ENCODE measurements at regions not wholly inside any gene's neighbourhood (a gene's known extent, or its start where the extent isn't known, plus 50 kb on each side); places are given as distances from the start of the nearest gene placed in this dataset.

DNA sequence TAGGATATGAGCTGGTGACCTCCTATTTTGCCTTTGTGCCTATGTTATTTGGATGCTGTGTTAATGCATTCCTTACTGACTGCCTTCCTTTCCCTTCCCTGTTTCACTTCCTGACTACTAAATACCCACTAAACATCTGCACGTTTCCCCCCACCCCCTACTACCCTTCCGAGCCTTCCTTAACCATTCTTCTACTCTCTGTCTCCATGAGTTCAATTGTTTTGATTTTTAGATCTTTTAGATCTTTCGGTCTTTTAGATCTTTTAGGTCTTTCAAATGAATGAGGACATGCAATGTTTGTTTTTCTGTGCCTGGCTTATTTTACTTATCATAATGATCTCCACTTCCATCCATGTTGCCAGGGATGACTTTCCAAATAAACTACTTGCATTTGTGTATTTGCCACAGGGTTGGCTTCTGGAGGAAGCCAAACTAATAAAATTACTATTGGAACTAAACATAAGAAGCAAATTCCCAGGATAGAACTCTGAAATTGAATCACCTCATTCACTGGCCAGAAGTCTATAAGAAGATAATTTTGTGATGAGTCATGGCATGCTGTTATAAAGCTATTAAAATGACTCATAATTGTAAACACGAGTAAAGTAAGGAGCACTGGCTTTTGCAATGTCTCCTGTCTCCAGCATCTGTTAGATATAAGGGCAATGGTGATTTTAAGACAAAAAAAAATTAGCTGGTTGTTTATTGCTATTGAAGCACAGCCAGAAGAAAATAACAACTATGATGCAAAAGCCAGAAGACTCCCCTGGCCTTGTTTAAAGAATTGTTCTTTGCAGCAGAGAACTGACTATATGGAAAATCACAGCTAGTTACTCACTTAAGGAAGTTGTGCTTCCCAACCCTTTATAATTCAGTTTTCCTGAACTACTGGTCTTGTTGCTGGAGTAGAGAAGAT is 586.3 kb downstream of the LRFN5 start:
- in situ Hi-C loops (cut with HindIII; ENCODE audit: low sequenced_read_pairs): no loop called here

DNA sequence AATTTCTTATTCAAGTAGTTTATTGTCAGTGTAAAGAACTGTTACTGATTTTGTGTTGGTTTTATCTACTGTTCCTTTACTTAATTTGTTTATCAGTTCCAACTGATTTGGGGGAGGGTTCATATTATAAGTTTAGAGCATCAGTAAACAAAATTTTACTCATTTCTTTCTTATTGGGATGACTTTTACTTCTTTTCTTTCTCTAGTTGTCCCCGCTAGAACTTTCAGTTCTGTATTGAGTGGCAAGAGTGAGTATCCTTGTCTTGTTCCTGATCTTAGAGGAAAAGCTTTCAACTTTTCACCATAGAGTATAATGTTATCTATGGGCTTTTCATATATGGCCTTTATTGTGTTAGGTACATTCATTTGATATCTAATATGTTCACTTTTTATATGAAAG is 584.1 kb downstream of the LRFN5 start:
- in situ Hi-C loops (cut with HindIII; ENCODE audit: low sequenced_read_pairs): no loop called here

DNA sequence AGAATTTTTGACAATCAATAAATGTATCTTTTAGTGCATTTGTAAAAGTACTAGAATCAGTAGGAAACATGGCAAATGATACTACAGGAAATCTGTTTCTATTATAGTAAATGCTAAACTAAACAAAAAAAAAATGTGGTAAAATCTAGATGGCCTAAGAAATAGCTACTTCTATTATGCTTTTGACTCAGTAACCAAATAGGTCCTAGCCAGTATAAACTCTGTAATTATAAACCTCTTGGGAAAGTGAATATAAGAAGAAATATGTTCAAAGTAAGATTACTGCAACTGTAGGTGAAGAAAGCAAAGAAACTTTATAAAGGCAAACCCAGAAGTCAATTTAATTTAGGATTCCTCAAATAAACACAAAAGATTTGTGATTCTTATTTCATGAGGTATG is 581.2 kb downstream of the LRFN5 start:
- in situ Hi-C loops (cut with HindIII; ENCODE audit: low sequenced_read_pairs): loop anchor here (5.0 kb wide), 1 partner anchor 46 kb away; no protein-coding TSS in a partner anchor

DNA sequence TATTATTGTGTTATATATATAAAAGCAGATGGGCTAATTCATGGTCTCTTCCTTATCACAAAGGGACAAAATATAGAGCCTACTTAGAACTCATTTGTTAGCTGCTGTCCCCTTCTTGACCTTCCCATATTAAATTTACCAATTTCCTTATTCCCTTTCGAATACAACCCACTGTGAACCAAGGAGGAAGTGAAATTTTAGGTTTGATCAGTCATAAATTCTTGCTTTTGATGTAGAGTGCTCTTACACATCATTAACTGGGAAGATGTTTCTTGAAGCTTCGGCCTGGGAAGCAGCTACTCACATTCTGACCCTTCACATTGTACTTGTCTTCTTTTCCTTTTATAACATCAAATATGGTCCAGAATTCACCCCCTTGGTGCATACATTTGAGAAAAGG is 579.0 kb downstream of the LRFN5 start:
- in situ Hi-C loops (cut with HindIII; ENCODE audit: low sequenced_read_pairs): loop anchor here (5.0 kb wide), 1 partner anchor 43 kb away; no protein-coding TSS in a partner anchor

DNA sequence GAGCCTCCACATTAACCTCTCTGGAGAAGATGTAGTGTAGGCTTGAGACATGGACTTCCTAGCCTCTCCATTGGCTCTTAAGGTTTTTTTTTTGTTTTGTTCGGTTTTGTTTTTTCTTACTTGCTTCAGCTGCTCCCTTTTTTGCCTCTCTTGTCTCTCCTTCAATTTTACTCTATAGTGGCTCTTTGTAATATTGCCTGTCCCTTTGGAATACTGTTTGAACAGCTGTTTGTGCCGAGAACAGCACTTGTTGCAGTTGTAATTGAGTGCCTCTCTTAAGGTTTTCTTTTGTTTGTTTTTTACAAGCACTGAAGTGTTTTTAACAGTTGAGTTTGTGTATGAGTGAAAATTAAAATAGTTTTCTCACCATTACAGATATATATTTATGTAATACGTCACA is 567.7 kb downstream of the LRFN5 start:
- in situ Hi-C loops (cut with HindIII; ENCODE audit: low sequenced_read_pairs): no loop called here

DNA sequence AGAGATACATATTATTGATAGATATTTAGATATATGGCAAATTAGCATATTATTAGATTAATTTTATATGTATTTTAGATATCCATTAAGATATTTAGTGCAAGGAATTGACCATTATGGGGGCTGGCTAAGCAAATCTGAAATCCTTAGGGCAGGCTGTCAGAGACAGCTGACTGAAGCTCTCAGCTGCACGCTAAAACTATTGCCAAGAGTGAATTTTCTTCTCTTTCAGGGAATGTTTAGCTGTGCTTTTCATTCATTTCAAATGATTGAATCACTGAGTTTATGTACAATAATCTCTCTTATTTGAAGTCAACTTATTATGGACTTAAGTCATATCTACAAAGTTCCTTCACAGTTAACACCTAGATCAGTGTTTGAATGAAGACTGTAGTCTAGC is 566.5 kb downstream of the LRFN5 start:
- in situ Hi-C loops (cut with HindIII; ENCODE audit: low sequenced_read_pairs): no loop called here

DNA sequence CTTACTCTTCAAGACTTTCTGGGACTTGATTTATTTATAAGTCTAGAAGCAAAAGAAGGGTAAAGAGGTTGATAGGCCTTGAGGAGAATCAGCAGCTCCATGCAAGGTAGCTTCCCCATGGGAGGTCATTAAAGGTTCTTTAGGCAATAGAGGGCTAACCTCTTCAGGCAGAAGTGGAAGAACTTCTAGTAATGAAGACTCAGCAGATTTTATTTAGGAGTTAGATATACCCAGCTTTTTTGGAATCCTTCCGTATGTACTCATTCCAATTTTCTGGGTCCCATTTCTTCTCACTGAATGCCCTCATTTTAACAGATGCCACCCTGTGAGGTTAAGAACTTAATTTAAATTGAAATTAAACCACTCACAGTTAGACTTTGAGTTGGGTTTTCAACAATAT is 565.6 kb downstream of the LRFN5 start:
- in situ Hi-C loops (cut with HindIII; ENCODE audit: low sequenced_read_pairs): no loop called here

DNA sequence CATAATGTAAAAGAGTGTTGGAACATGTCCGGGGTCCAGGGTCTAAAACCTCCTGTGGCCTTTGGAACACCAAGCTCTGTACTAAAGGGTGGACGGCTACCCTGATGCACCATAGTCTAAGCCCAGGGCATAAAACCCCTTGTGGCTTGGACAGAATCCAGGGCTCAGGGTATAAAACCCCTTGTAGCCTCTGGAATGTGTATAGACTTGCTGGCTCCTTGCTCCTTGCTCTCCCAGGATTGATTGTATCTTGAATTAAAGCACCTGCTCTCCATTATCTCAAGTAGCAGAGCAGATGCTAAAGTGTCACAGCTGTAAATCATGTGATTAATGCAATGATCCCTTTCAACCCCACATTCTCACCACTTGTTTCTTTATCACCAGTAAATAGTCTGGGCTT is 556.5 kb downstream of the LRFN5 start:
- in situ Hi-C loops (cut with HindIII; ENCODE audit: low sequenced_read_pairs): no loop called here

DNA sequence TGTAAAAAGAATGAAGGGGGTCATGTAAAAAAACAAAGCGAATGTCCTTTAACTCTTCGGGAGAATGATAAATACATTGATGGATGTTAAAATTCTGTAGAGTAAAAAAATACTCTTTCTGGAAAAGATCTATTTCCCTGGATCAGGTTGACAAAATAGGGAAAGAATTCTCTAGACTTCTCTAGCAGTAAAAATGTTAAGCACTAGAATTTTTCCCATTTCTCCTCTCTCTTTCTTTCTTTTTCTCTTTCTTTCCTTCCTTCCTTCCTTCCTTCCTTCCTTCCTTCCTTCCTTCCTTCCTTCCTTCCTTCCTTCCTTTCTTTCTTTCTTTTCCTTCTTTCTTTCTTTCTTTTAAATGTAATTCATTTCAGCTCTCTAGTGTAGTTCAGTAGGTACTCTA is 552.5 kb downstream of the LRFN5 start:
- in situ Hi-C loops (cut with HindIII; ENCODE audit: low sequenced_read_pairs): no loop called here

DNA sequence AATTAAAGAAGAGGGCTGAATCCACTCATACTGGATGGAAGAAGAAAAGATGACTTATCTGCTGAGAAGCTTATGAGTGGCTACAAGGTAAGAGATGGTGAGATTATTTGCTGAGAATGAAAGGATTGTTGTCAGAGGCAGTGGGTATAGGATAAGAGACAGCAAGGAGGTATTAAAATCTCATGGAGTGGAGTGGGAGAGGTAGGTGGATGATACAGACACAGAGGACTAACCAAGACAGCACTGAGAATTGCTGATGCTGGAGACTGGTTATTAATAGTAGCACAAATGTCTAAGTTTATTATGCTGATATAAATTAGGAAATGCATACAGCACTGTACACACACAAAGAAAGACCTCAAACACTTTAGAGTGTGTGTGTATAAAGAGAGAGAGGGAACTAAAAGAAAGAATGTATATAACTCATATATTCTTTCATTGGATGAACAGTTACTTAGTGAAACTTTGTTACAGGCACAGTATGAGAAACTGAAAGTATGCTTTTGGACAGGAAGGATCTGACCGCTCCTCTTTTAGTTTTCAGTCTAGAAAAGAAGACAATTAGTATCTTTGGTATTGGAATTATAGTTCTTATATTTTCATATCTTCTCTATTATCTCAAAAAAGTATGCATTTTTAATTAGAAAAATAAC is 543.1 kb downstream of the LRFN5 start:
- in situ Hi-C loops (cut with HindIII; ENCODE audit: low sequenced_read_pairs): no loop called here

DNA sequence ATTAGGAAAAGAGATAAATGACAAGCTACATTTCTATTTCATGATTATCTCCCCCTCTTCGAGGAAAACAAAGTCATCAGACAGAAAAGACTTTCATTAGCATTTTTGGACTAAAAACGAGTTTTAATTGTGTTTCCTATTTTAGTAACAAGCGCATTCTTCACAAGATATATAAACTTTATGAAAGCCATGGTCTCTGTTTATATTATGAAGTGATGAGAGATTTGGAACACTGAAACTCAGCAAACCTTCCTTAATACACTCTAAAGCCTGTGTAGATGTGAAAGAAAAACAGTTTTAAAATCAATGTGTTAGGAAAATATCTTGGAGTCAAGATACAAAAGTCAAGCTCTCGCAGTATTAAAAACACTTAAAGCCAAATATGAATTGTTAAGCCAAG is 539.1 kb downstream of the LRFN5 start:
- in situ Hi-C loops (cut with HindIII; ENCODE audit: low sequenced_read_pairs): no loop called here

DNA sequence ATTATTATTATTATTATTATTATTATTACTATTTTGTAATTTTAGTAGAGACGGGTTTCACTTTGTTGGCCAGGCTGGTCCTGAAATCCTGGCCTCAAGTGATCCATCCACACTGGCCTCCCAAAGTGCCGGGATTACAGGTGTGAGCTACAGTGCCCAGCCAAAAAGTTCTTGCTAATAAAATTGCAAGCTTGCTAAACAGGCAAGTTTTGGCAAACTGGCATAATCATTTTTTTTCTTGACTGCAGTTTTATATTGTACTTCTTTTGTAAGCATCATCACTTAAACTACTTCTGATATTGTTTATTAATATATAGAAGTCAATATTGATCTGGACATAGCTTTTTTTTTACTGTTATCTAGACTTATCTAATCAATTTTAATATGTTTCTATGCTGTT is 536.4 kb downstream of the LRFN5 start:
- in situ Hi-C loops (cut with HindIII; ENCODE audit: low sequenced_read_pairs): loop anchor here (5.0 kb wide), 1 partner anchor 44 kb away; no protein-coding TSS in a partner anchor

DNA sequence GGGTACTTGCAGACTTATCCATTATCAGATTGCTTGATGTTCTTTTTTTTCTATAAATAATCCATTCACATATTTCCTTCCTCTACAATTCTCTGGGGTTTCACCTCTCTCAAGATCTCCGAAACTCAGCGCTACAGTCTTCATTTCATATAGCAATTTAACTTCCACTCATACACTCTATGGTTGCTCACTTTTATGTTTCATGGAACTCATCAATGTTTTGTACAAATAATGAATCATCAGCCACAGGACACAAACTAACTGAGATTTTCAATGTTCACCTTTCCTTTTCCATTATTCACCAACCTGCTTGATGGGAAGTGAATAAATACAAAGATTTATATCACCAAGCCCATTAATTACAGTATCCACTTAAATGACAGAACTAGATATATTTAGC is 534.7 kb downstream of the LRFN5 start:
- in situ Hi-C loops (cut with HindIII; ENCODE audit: low sequenced_read_pairs): loop anchor here (5.0 kb wide), 1 partner anchor 46 kb away; no protein-coding TSS in a partner anchor

DNA sequence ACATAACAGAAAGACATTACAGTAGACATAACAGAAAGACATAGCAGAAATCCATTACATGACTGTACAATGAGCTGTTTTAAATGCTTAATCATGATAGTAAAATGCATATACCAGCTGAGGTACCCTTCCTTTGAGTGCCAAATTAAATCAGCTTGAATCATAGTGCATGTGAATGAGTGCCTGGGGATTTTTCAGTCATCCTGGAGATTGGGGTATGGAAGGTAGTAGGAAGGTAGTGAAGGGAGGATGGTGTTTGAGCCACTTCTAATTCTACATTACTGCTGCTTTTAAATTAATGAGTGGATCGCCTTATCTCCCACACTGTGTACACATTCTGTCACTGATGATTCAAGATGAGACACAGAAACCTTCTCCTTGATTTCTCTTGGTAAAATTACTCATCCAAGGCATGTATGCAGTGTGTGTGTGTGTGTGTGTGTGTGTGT is 534.2 kb downstream of the LRFN5 start:
- in situ Hi-C loops (cut with HindIII; ENCODE audit: low sequenced_read_pairs): loop anchor here (5.0 kb wide), 1 partner anchor 46 kb away; no protein-coding TSS in a partner anchor

DNA sequence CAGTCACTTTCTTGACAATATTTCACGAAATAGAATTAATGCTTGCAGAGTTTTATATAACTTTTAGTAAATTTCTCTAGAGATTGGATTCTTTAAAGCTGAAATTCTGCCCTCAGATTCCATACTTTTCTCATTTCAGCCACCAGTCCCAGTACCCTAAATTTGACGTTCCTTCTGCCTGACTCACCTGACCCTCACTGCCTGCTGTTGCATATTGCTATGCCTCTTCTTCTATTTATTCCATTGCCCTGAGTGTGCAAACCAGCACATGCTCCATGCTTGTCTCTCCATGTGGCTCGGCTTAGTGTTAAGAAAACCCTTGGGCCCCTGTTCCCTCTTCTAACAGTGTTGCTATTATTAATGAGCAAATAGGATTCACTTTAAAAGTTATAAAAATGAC is 533.3 kb downstream of the LRFN5 start:
- in situ Hi-C loops (cut with HindIII; ENCODE audit: low sequenced_read_pairs): loop anchor here (5.0 kb wide), 1 partner anchor 47 kb away; no protein-coding TSS in a partner anchor

DNA sequence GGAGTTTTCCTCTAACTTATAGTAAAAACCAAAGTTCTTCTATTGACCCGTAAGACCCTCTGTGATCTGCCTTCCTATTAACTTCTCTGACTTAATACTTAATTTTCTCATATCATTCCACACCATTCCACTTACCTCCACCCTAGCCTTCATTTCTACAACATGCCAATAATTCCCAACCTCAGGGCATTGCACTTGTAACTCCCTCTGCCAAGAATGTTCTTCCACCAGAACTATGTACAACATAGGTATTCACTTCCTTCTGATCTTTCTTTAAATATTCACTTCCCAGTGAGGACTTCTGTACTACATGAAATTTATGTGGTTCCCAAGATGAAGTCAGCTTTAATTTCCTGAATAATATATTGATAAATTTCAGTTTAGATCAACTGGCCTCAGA is 531.7 kb downstream of the LRFN5 start:
- in situ Hi-C loops (cut with HindIII; ENCODE audit: low sequenced_read_pairs): no loop called here

DNA sequence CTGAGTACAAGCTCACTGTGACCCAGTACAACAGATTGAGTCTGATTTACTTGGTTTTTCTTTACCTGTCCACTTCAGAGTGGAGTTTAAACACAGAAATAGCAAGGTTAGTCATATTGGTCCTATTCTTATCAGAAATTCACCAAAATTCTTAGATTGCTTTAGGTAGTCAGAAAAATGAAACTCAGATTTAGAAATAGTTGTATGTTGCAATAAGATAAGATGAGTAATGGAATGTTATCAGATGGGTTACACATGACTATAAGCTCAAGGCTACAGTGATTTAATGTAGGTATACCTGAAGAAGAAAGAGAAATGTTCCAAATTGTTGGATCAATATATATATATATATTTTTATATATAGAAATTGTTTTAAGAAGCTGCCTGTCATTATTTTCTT is 524.1 kb downstream of the LRFN5 start:
- in situ Hi-C loops (cut with HindIII; ENCODE audit: low sequenced_read_pairs): no loop called here

DNA sequence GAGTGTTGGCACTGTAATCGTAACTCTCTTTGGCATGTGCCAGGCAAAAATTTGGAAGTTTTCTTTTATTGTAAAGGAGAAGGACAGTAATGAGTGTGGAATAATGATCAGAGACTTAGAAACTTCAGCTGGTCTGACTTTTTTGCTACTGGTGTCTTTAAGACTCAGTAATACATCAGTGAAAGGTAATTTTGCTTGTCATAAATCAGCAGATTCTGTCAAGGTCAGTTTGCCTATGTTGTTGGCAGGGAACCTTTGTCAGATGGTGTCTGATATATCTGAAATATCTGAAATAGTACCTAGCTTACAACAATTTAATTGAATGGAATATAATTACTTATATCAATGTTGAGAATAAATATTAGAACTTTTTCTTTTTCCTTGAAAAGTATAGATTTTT is 516.9 kb downstream of the LRFN5 start:
- in situ Hi-C loops (cut with HindIII; ENCODE audit: low sequenced_read_pairs): no loop called here

DNA sequence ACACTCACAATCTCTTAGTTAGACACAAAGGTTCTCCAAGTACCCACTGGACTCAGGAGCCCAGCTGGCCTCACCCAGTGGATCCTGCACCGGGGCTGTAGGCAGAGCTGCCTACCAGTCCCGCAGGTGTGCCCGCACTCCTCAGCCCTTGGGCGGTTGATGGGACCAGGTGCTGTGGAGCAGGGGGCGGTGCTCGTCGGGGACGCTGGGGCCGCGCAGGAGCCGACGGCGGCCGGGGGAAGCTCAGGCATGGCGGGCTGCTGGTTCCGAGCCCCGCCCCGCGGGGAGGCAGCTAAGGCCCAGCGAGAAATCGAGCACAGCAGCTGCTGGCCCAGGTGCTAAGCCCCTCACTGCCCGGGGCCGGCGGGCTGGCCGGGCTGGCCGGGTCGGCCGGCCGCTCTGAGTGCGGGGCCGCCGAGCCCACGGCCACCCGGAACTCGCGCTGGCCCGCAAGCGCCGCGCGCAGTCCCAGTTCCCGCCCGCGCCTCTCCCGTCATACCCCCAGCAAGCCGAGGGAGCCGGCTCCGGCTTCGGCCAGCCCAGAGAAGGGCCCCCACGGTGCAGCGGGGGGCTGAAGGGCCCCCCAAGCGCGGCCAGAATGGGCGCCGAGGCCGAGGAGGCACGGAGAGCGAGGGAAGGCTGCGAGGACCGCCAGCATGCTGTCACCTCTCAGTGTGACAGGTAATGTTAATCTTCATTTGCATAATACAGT is 506.8 kb downstream of the LRFN5 start:
- in situ Hi-C loops (cut with HindIII; ENCODE audit: low sequenced_read_pairs): no loop called here

DNA sequence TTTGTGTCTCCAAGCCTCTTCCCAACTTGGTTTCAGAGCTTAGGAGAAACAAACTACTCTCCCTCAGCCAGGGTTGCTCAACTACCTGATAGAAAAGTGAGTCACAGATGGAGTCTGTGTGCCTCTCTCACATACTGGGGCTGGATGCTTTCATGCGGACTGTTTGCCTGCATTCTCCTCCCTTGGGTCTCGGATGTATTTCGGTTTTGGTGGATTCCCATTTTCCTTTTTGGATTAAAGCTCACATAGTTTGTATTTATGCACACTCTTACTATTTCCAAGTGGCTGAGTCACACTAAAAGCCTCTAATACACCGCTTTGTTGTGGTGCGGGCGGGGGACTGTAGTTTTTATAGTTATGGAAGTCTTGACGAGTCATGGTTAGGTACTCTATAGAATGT is 505.4 kb downstream of the LRFN5 start:
- in situ Hi-C loops (cut with HindIII; ENCODE audit: low sequenced_read_pairs): no loop called here

DNA sequence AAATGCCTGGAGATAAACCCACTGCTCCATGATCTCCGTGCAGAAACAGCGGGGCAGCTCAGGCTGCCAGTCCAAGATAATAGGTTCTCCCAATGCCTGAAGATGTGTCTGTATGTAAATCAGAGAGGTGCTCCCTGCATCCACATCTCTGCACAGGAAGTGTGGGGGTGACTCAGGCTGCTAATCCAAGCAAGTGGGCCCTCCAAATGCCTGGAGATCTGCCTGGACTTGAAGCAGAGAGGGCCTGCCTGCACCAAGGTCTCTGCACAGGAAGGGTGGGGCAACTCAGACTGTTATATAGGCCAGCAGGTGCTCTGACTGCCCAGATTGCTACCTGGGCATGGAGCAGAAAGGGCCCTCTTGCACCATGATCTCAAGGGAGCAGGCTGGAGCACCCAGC is 504.7 kb downstream of the LRFN5 start:
- in situ Hi-C loops (cut with HindIII; ENCODE audit: low sequenced_read_pairs): no loop called here

All from endothelial cell of hepatic sinusoid (primary cell).